Hindlimb muscle (tissue), 1 donor: ENCODE measurements at regions not wholly inside any gene's neighbourhood (a gene's known extent, or its start where the extent isn't known, plus 50 kb on each side); places are given as distances from the start of the nearest gene placed in this dataset.

Experiments
- DNase-seq: peaks from one replicate; pipeline ENCODE4 v3.0.0-alpha.2; 2013

GRCh38 chr17:13297183-13297582, 279.4 kb upstream of the ELAC2 start:
- peak; percentile 23 for DNase-seq

GRCh38 chr17:13293421-13293820, 275.6 kb upstream of the ELAC2 start:
- DNase-seq = no peak

GRCh38 chr17:13292291-13292690, 274.5 kb upstream of the ELAC2 start:
- DNase-seq = peak; percentile 60

- DNase-seq = no peak
Measured at GRCh38 chr17:13288248-13288647, 270.4 kb upstream of the ELAC2 start.

GRCh38 chr17:13287226-13287625, 269.4 kb upstream of the ELAC2 start:
- no peak for DNase-seq

- DNase-seq = no peak
Measured at GRCh38 chr17:13283606-13284005, 265.8 kb upstream of the ELAC2 start.

GRCh38 chr17:13281626-13282025, 263.8 kb upstream of the ELAC2 start:
- no peak for DNase-seq

GRCh38 chr17:13273806-13274205, 256.0 kb upstream of the ELAC2 start:
- no peak for DNase-seq

GRCh38 chr17:13272296-13272695, 254.5 kb upstream of the ELAC2 start:
- no peak for DNase-seq

GRCh38 chr17:13268791-13269595, 251.2 kb upstream of the ELAC2 start:
- no peak for DNase-seq

GRCh38 chr17:13266606-13267005, 248.8 kb upstream of the ELAC2 start:
- no peak for DNase-seq

GRCh38 chr17:13265311-13265710, 247.5 kb upstream of the ELAC2 start:
- no peak for DNase-seq

- no peak for DNase-seq
Measured at GRCh38 chr17:13263746-13264145, 245.9 kb upstream of the ELAC2 start.

- DNase-seq = no peak
Measured at GRCh38 chr17:13256545-13256944, 238.7 kb upstream of the ELAC2 start.

- DNase-seq = no peak
Measured at GRCh38 chr17:13253733-13254410, 236.0 kb upstream of the ELAC2 start.

GRCh38 chr17:13244513-13244912, 226.7 kb upstream of the ELAC2 start:
- DNase-seq = peak; percentile 55

- DNase-seq = no peak
Measured at GRCh38 chr17:13243585-13243984, 225.8 kb upstream of the ELAC2 start.

- no peak for DNase-seq
Measured at GRCh38 chr17:13240851-13241250, 223.0 kb upstream of the ELAC2 start.

GRCh38 chr17:13230350-13231264, 212.8 kb upstream of the ELAC2 start:
- DNase-seq = no peak

- DNase-seq = no peak
Measured at GRCh38 chr17:13228225-13228624, 210.4 kb upstream of the ELAC2 start.

GRCh38 chr17:13222975-13223374, 205.1 kb upstream of the ELAC2 start:
- DNase-seq = no peak

- DNase-seq = no peak
Measured at GRCh38 chr17:13212860-13213259, 195.0 kb upstream of the ELAC2 start.

GRCh38 chr17:13209081-13209480, 191.3 kb upstream of the ELAC2 start:
- DNase-seq = no peak
